ENCODE measurements at regions not wholly inside any gene's neighbourhood (a gene's known extent, or its start where the extent isn't known, plus 50 kb on each side); places are given as distances from the start of the nearest gene placed in this dataset.

- no peak for TF ChIP-seq CTCF (IDR thresholded peaks at IDR 0.05)
- no peak for TF ChIP-seq ZFX (IDR thresholded peaks at IDR 0.05; ENCODE audit: borderline replicate concordance)
- H3K27ac ChIP-seq: no peak overlapping the region
Observed at GRCh38 chr15:36239509-36239908, 339.9 kb upstream of the CDIN1 start.

- no peak overlapping the region for H3K27ac ChIP-seq
- no peak for TF ChIP-seq CTCF (IDR thresholded peaks at IDR 0.05)
- TF ChIP-seq ZFX (IDR thresholded peaks at IDR 0.05; ENCODE audit: borderline replicate concordance): no peak
Observed at GRCh38 chr15:36251450-36251849, 328.0 kb upstream of the CDIN1 start.

- H3K27ac ChIP-seq: no peak overlapping the region
- TF ChIP-seq CTCF (IDR thresholded peaks at IDR 0.05) (no peak), ZFX (IDR thresholded peaks at IDR 0.05; ENCODE audit: borderline replicate concordance) (no peak)
Observed at GRCh38 chr15:36252146-36252711, 327.2 kb upstream of the CDIN1 start.

- no peak for TF ChIP-seq ZFX (IDR thresholded peaks at IDR 0.05; ENCODE audit: borderline replicate concordance)
- no peak for TF ChIP-seq CTCF (IDR thresholded peaks at IDR 0.05)
- H3K27ac ChIP-seq: no peak overlapping the region
Observed at GRCh38 chr15:36254426-36254825, 325.0 kb upstream of the CDIN1 start.

GRCh38 chr15:36256404-36256807 is 323.0 kb upstream of the CDIN1 start:
- no peak overlapping the region for H3K27ac ChIP-seq
- no peak for TF ChIP-seq ZFX (IDR thresholded peaks at IDR 0.05; ENCODE audit: borderline replicate concordance)
- no peak for TF ChIP-seq CTCF (IDR thresholded peaks at IDR 0.05)

- TF ChIP-seq CTCF (IDR thresholded peaks at IDR 0.05) (no peak), ZFX (IDR thresholded peaks at IDR 0.05; ENCODE audit: borderline replicate concordance) (no peak)
- no peak overlapping the region for H3K27ac ChIP-seq
Observed at GRCh38 chr15:36263666-36264065, 315.8 kb upstream of the CDIN1 start.

- TF ChIP-seq ZFX (IDR thresholded peaks at IDR 0.05; ENCODE audit: borderline replicate concordance): no peak
- TF ChIP-seq CTCF (IDR thresholded peaks at IDR 0.05): no peak
- H3K27ac ChIP-seq: no peak overlapping the region
Observed at GRCh38 chr15:36265422-36265821, 314.0 kb upstream of the CDIN1 start.

All from 22Rv1 (cell line).